ENCODE measurements at regions not wholly inside any gene's neighbourhood (a gene's known extent, or its start where the extent isn't known, plus 50 kb on each side); places are given as distances from the start of the nearest gene placed in this dataset.

- no peaks in the 10 kb centered on the region for H3K36me3 Mint-ChIP-seq
- H3K4me1 Mint-ChIP-seq: no peaks in the 10 kb centered on the region
- DNase-seq (no peak), ATAC-seq (ENCODE audit: low read depth in 2 of 2) (no peak)
- peaks cover 0 to 21% (median 7%) of the 10 kb centered on the region in 7 donors for H3K9me3 Mint-ChIP-seq
- no peak overlapping the region for H3K27ac ChIP-seq (ENCODE audit: insufficient read depth, low read length, poor library complexity, severe bottlenecking)
- H3K36me3 ChIP-seq (ENCODE audit: control insufficient read depth, insufficient read depth, low read length): no peaks in the 10 kb centered on the region
- H3K27ac Mint-ChIP-seq: no peak overlapping the region
- H3K4me3 ChIP-seq (ENCODE audit: low read depth, low read length): no peak overlapping the region
- no peaks in the 10 kb centered on the region for H3K27me3 Mint-ChIP-seq
- no peak overlapping the region for H3K4me3 Mint-ChIP-seq
- H3K27me3 ChIP-seq (ENCODE audit: control insufficient read depth, insufficient read depth, low read length): no peaks in the 10 kb centered on the region
- no peaks in the 10 kb centered on the region for H3K4me1 ChIP-seq (ENCODE audit: control insufficient read depth, insufficient read depth, low read length, poor library complexity, severe bottlenecking)
- H3K9me3 ChIP-seq (ENCODE audit: control insufficient read depth in 2 of 2, low read length in 2 of 2): no peaks in the 10 kb centered on the region
Measured at GRCh38 chr17:53313746-53314145, 509.0 kb upstream of the KIF2B start.

- no peaks in the 10 kb centered on the region for H3K27me3 ChIP-seq (ENCODE audit: control insufficient read depth, insufficient read depth, low read length)
- H3K36me3 Mint-ChIP-seq: no peaks in the 10 kb centered on the region
- peaks cover 0 to 13% (median 2%) of the 10 kb centered on the region in 7 donors for H3K9me3 Mint-ChIP-seq
- no peak overlapping the region for H3K27ac Mint-ChIP-seq
- no peaks in the 10 kb centered on the region for H3K9me3 ChIP-seq (ENCODE audit: control insufficient read depth in 2 of 2, low read length in 2 of 2)
- H3K4me3 Mint-ChIP-seq: peak overlapping the region in 1 of 4 donors; percentile 27
- no peak overlapping the region for H3K4me3 ChIP-seq (ENCODE audit: low read depth, low read length)
- no peaks in the 10 kb centered on the region for H3K4me1 Mint-ChIP-seq
- no peaks in the 10 kb centered on the region for H3K27me3 Mint-ChIP-seq
- H3K36me3 ChIP-seq (ENCODE audit: control insufficient read depth, insufficient read depth, low read length): no peaks in the 10 kb centered on the region
- DNase-seq (no peak), ATAC-seq (ENCODE audit: low read depth in 2 of 2) (no peak)
- no peak overlapping the region for H3K27ac ChIP-seq (ENCODE audit: insufficient read depth, low read length, poor library complexity, severe bottlenecking)
- H3K4me1 ChIP-seq (ENCODE audit: control insufficient read depth, insufficient read depth, low read length, poor library complexity, severe bottlenecking): no peaks in the 10 kb centered on the region
Measured at GRCh38 chr17:53278466-53278865, 544.3 kb upstream of the KIF2B start.

- no peaks in the 10 kb centered on the region for H3K36me3 ChIP-seq (ENCODE audit: control insufficient read depth, insufficient read depth, low read length)
- no peaks in the 10 kb centered on the region for H3K9me3 ChIP-seq (ENCODE audit: control insufficient read depth in 2 of 2, low read length in 2 of 2)
- no peak overlapping the region for H3K4me3 Mint-ChIP-seq
- H3K4me3 ChIP-seq (ENCODE audit: low read depth, low read length): no peak overlapping the region
- no peaks in the 10 kb centered on the region for H3K27me3 Mint-ChIP-seq
- H3K27ac Mint-ChIP-seq: no peak overlapping the region
- H3K36me3 Mint-ChIP-seq: no peaks in the 10 kb centered on the region
- H3K27ac ChIP-seq (ENCODE audit: insufficient read depth, low read length, poor library complexity, severe bottlenecking): no peak overlapping the region
- no peak for DNase-seq
- no peaks in the 10 kb centered on the region for H3K27me3 ChIP-seq (ENCODE audit: control insufficient read depth, insufficient read depth, low read length)
- H3K4me1 ChIP-seq (ENCODE audit: control insufficient read depth, insufficient read depth, low read length, poor library complexity, severe bottlenecking): no peaks in the 10 kb centered on the region
- peaks cover 0 to 7% (median 4%) of the 10 kb centered on the region in 7 donors for H3K9me3 Mint-ChIP-seq
- no peaks in the 10 kb centered on the region for H3K4me1 Mint-ChIP-seq
- ATAC-seq (ENCODE audit: low read depth in 2 of 2): no peak
Measured at GRCh38 chr17:53273126-53273525, 549.6 kb upstream of the KIF2B start.

GRCh38 chr17:53270936-53271335 is 551.8 kb upstream of the KIF2B start:
- Mint-ChIP-seq H3K4me1 (no peaks in the 10 kb centered on the region), H3K36me3 (no peaks in the 10 kb centered on the region), H3K27ac (no peak overlapping the region), H3K9me3 (peaks cover 0 to 8% (median 6%) of the 10 kb centered on the region in 7 donors), H3K27me3 (no peaks in the 10 kb centered on the region), H3K4me3 (no peak overlapping the region)
- H3K27me3 ChIP-seq (ENCODE audit: control insufficient read depth, insufficient read depth, low read length): no peaks in the 10 kb centered on the region
- no peak overlapping the region for H3K4me3 ChIP-seq (ENCODE audit: low read depth, low read length)
- H3K36me3 ChIP-seq (ENCODE audit: control insufficient read depth, insufficient read depth, low read length): no peaks in the 10 kb centered on the region
- no peak overlapping the region for H3K27ac ChIP-seq (ENCODE audit: insufficient read depth, low read length, poor library complexity, severe bottlenecking)
- DNase-seq (no peak), ATAC-seq (ENCODE audit: low read depth in 2 of 2) (no peak)
- H3K4me1 ChIP-seq (ENCODE audit: control insufficient read depth, insufficient read depth, low read length, poor library complexity, severe bottlenecking): no peaks in the 10 kb centered on the region
- H3K9me3 ChIP-seq (ENCODE audit: control insufficient read depth in 2 of 2, low read length in 2 of 2): no peaks in the 10 kb centered on the region

- no peak for ATAC-seq (ENCODE audit: low read depth in 2 of 2)
Measured at GRCh38 chr17:53264730-53265129, 558.0 kb upstream of the KIF2B start.

GRCh38 chr17:53253956-53254597 is 568.6 kb upstream of the KIF2B start:
- H3K27me3 ChIP-seq (ENCODE audit: control insufficient read depth, insufficient read depth, low read length): no peaks in the 10 kb centered on the region
- Mint-ChIP-seq H3K27me3 (no peaks in the 10 kb centered on the region), H3K9me3 (peaks cover 0 to 24% (median 7%) of the 10 kb centered on the region in 7 donors), H3K4me3 (no peak overlapping the region), H3K4me1 (no peaks in the 10 kb centered on the region), H3K27ac (no peak overlapping the region), H3K36me3 (peaks cover 3% of the 10 kb centered on the region)
- no peak for ATAC-seq (ENCODE audit: low read depth in 2 of 2)
- H3K36me3 ChIP-seq (ENCODE audit: control insufficient read depth, insufficient read depth, low read length): no peaks in the 10 kb centered on the region
- DNase-seq: no peak
- H3K4me1 ChIP-seq (ENCODE audit: control insufficient read depth, insufficient read depth, low read length, poor library complexity, severe bottlenecking): no peaks in the 10 kb centered on the region
- no peak overlapping the region for H3K4me3 ChIP-seq (ENCODE audit: low read depth, low read length)
- no peak overlapping the region for H3K27ac ChIP-seq (ENCODE audit: insufficient read depth, low read length, poor library complexity, severe bottlenecking)
- H3K9me3 ChIP-seq (ENCODE audit: control insufficient read depth in 2 of 2, low read length in 2 of 2): peaks cover 0 to 9% of the 10 kb centered on the region in 2 experiments

More at GRCh38 chr17:53264730-53265129, 558.0 kb upstream of the KIF2B start:
- Histone ChIP-seq H3K36me3 (ENCODE audit: control insufficient read depth, insufficient read depth, low read length) (no peaks in the 10 kb centered on the region), H3K4me1 (ENCODE audit: control insufficient read depth, insufficient read depth, low read length, poor library complexity, severe bottlenecking) (no peaks in the 10 kb centered on the region), H3K9me3 (ENCODE audit: control insufficient read depth in 2 of 2, low read length in 2 of 2) (no peaks in the 10 kb centered on the region), H3K27me3 (ENCODE audit: control insufficient read depth, insufficient read depth, low read length) (no peaks in the 10 kb centered on the region), H3K4me3 (ENCODE audit: low read depth, low read length) (no peak overlapping the region), H3K27ac (ENCODE audit: insufficient read depth, low read length, poor library complexity, severe bottlenecking) (no peak overlapping the region)
- Mint-ChIP-seq H3K4me3 (no peak overlapping the region), H3K27me3 (no peaks in the 10 kb centered on the region), H3K4me1 (no peaks in the 10 kb centered on the region), H3K36me3 (no peaks in the 10 kb centered on the region), H3K9me3 (peaks cover 0 to 15% (median 3%) of the 10 kb centered on the region in 7 donors), H3K27ac (no peak overlapping the region)
- DNase-seq: no peak

- Mint-ChIP-seq H3K9me3 (peaks cover 0 to 17% (median 6%) of the 10 kb centered on the region in 7 donors), H3K4me1 (no peaks in the 10 kb centered on the region), H3K27me3 (no peaks in the 10 kb centered on the region), H3K4me3 (no peak overlapping the region), H3K36me3 (peaks cover 3% of the 10 kb centered on the region), H3K27ac (no peak overlapping the region)
- Histone ChIP-seq H3K4me3 (ENCODE audit: low read depth, low read length) (no peak overlapping the region), H3K27me3 (ENCODE audit: control insufficient read depth, insufficient read depth, low read length) (no peaks in the 10 kb centered on the region), H3K27ac (ENCODE audit: insufficient read depth, low read length, poor library complexity, severe bottlenecking) (no peak overlapping the region), H3K9me3 (ENCODE audit: control insufficient read depth in 2 of 2, low read length in 2 of 2) (no peaks in the 10 kb centered on the region), H3K4me1 (ENCODE audit: control insufficient read depth, insufficient read depth, low read length, poor library complexity, severe bottlenecking) (no peaks in the 10 kb centered on the region), H3K36me3 (ENCODE audit: control insufficient read depth, insufficient read depth, low read length) (no peaks in the 10 kb centered on the region)
- no peak for DNase-seq
- ATAC-seq (ENCODE audit: low read depth in 2 of 2): no peak
Measured at GRCh38 chr17:53249036-53249435, 573.7 kb upstream of the KIF2B start.

- H3K36me3 Mint-ChIP-seq: no peaks in the 10 kb centered on the region
- no peak overlapping the region for H3K27ac ChIP-seq (ENCODE audit: insufficient read depth, low read length, poor library complexity, severe bottlenecking)
- no peak for DNase-seq
- no peaks in the 10 kb centered on the region for H3K36me3 ChIP-seq (ENCODE audit: control insufficient read depth, insufficient read depth, low read length)
- H3K4me3 ChIP-seq (ENCODE audit: low read depth, low read length): no peak overlapping the region
- H3K27me3 ChIP-seq (ENCODE audit: control insufficient read depth, insufficient read depth, low read length): no peaks in the 10 kb centered on the region
- no peaks in the 10 kb centered on the region for H3K4me1 ChIP-seq (ENCODE audit: control insufficient read depth, insufficient read depth, low read length, poor library complexity, severe bottlenecking)
- peaks cover 0 to 4% of the 10 kb centered on the region in 2 experiments for H3K9me3 ChIP-seq (ENCODE audit: control insufficient read depth in 2 of 2, low read length in 2 of 2)
- H3K9me3 Mint-ChIP-seq: peaks cover 0 to 39% (median 4%) of the 10 kb centered on the region in 7 donors
- no peaks in the 10 kb centered on the region for H3K27me3 Mint-ChIP-seq
- no peak overlapping the region for H3K27ac Mint-ChIP-seq
- H3K4me3 Mint-ChIP-seq: no peak overlapping the region
- no peak for ATAC-seq (ENCODE audit: low read depth in 2 of 2)
- H3K4me1 Mint-ChIP-seq: no peaks in the 10 kb centered on the region
Measured at GRCh38 chr17:53234138-53234537, 588.6 kb upstream of the KIF2B start.

Data from CD4-positive, CD25-positive, alpha-beta regulatory T cell (primary cell).